SK-N-SH (cell line): ENCODE measurements at regions not wholly inside any gene's neighbourhood (a gene's known extent, or its start where the extent isn't known, plus 50 kb on each side); places are given as distances from the start of the nearest gene placed in this dataset.

Source experiments
- CTCF ChIA-PET: fragments of 300-600, 350-600 bp; formaldehyde crosslinking; extraction: SDS; loops from one replicate; lab custom pipeline; 2021; lab: Yijun Ruan, JAX
- POLR2A ChIA-PET: fragments of 350-600 bp; sonication (Branson Sonifier 250); formaldehyde crosslinking; extraction: SDS; loops from one replicate; lab custom pipeline; 2020; ENCODE audit warnings: antibody characterized with exemption, inconsistent platforms; lab: Yijun Ruan, JAX
- DNase-seq: peaks from one replicate; pipeline ENCODE4 v3.0.0; 2012
- H2AFZ ChIP-seq: fragments of 200-600 bp; sonication (generic); 2 replicates; pipeline ENCODE4 v1.8.1; 2016; ENCODE audit warnings: antibody characterized with exemption, mild to moderate bottlenecking, low read depth
- H3F3A ChIP-seq: fragments of 200-600 bp; sonication (generic); replicated peaks from 2 replicates; pipeline ENCODE3; 2016; ENCODE audit warnings: antibody characterized with exemption, mild to moderate bottlenecking; ENCODE audit not compliant: insufficient read depth
- H3K27ac ChIP-seq, 2 experiments: fragments of 200-500 bp in 1 of 2; fragments of 200-600 bp in 1 of 2; sonication (Bioruptor generic) in 1 of 2; sonication (generic), shearing (Covaris generic) in 1 of 2; 2 replicates each; pipeline versions ENCODE4 v1.5.1 to v1.6.1; 2014 to 2016; ENCODE audit warnings: low read depth in 2 of 2, inconsistent platforms in 1 of 2, low read length in 1 of 2, mild to moderate bottlenecking in 1 of 2, mixed read lengths in 1 of 2
- H3K27me3 ChIP-seq: fragments of 200-600 bp; sonication (generic), shearing (Covaris generic); 2 replicates; pipeline ENCODE4 v1.6.1; 2016; ENCODE audit warnings: mixed run types; ENCODE audit not compliant: insufficient read depth
- H3K36me3 ChIP-seq, 2 experiments: fragments of 200-500 bp in 1 of 2; fragments of 200-600 bp in 1 of 2; sonication (Bioruptor generic) in 1 of 2; sonication (generic) in 1 of 2; replicated peaks in 1 of 2; 2 replicates each; pipeline versions ENCODE3 to v1.5.1; 2014 to 2016; ENCODE audit warnings: low read length in 1 of 2, mild to moderate bottlenecking in 1 of 2; ENCODE audit not compliant: insufficient read depth in 2 of 2, control insufficient read depth in 1 of 2
- H3K4me1 ChIP-seq, 2 experiments: fragments of 200-500 bp in 1 of 2; fragments of 200-600 bp in 1 of 2; sonication (Bioruptor generic) in 1 of 2; sonication (generic), shearing (Covaris generic) in 1 of 2; 2 replicates each; pipeline versions ENCODE4 v1.5.1 to v1.6.1; 2014 to 2016; ENCODE audit warnings: low read depth in 1 of 2, low read length in 1 of 2, mixed run types in 1 of 2; ENCODE audit not compliant: insufficient read depth in 2 of 2, control insufficient read depth in 1 of 2
- H3K4me2 ChIP-seq: fragments of 200-600 bp; sonication (generic), shearing (Covaris generic); 2 replicates; pipeline ENCODE4 v1.6.1; 2017; ENCODE audit warnings: mixed run types
- H3K4me3 ChIP-seq, 2 experiments: fragments of 200-500 bp in 1 of 2; fragments of 200-600 bp in 1 of 2; sonication (Bioruptor generic) in 1 of 2; sonication (generic), shearing (Covaris generic) in 1 of 2; 2 replicates each; pipeline versions ENCODE4 v1.5.1 to v1.8.1; 2014 to 2016; ENCODE audit warnings: low read depth in 2 of 2, inconsistent platforms in 1 of 2, low read length in 1 of 2, mild to moderate bottlenecking in 1 of 2, mixed read lengths in 1 of 2, moderate library complexity in 1 of 2
- H3K79me2 ChIP-seq: fragments of 200-600 bp; sonication (generic); 2 replicates; pipeline ENCODE4 v1.8.1; 2017; ENCODE audit warnings: mild to moderate bottlenecking; ENCODE audit not compliant: insufficient read depth
- H3K9ac ChIP-seq: fragments of 200-600 bp; sonication (generic); 2 replicates; pipeline ENCODE4 v1.6.1; 2017; ENCODE audit warnings: mixed run types
- H3K9me2 ChIP-seq: fragments of 200-600 bp; sonication (generic); 2 replicates; pipeline ENCODE4 v1.6.1; 2017; ENCODE audit warnings: mixed run types
- H3K9me3 ChIP-seq: fragments of 200-600 bp; sonication (generic); 2 replicates; pipeline ENCODE4 v1.6.1; 2017; ENCODE audit warnings: mixed run types, mild to moderate bottlenecking, moderate library complexity
- H4K20me1 ChIP-seq: fragments of 200-600 bp; sonication (generic); 2 replicates; pipeline ENCODE4 v1.6.1; 2017; ENCODE audit warnings: mild to moderate bottlenecking, mixed run types; ENCODE audit not compliant: insufficient read depth
- CHD2 ChIP-seq: fragments of 150-350 bp; IDR thresholded peaks from 2 replicates; pipeline ENCODE4 v1.6.1; 2018; ENCODE audit warnings: low read length; ENCODE audit not compliant: partially characterized antibody
- ELF1 ChIP-seq: IDR thresholded peaks from 2 replicates; pipeline ENCODE4 v1.4.0; 2012
- EP300 ChIP-seq, 2 experiments: IDR thresholded peaks; 2 replicates each; pipeline versions ENCODE4 v1.4.0 to v1.6.1; 2012; ENCODE audit warnings: borderline replicate concordance in 1 of 2, low read depth in 1 of 2, low read length in 1 of 2
- FOSL2 ChIP-seq: IDR thresholded peaks from 2 replicates; pipeline ENCODE4 v1.4.0; 2012; ENCODE audit warnings: low read depth, mild to moderate bottlenecking, moderate library complexity, borderline replicate concordance
- GATA2 ChIP-seq: sonication (generic); formaldehyde crosslinking; IDR thresholded peaks from 2 replicates; pipeline ENCODE4 v1.5.0; 2020; ENCODE audit warnings: mild to moderate bottlenecking, missing genetic modification reagents
- MAX ChIP-seq: IDR thresholded peaks from 2 replicates; pipeline ENCODE4 v1.4.0; 2012; ENCODE audit warnings: low read depth
- NRF1 ChIP-seq: IDR thresholded peaks from 2 replicates; pipeline ENCODE4 v1.6.1; 2012; ENCODE audit warnings: low read depth, mild to moderate bottlenecking, low read length
- POLR2AphosphoS5 ChIP-seq: IDR thresholded peaks from 2 replicates; pipeline ENCODE4 v1.6.1; 2012; ENCODE audit warnings: low read depth, low read length
- REST ChIP-seq: IDR thresholded peaks from 2 replicates; pipeline ENCODE4 v1.6.1; 2012; ENCODE audit warnings: mild to moderate bottlenecking, low read depth, low read length, moderate library complexity
- RFX5 ChIP-seq: IDR thresholded peaks from 2 replicates; pipeline ENCODE4 v1.6.1; 2012; ENCODE audit warnings: mild to moderate bottlenecking, improper control_type of control experiment, low read length
- RXRA ChIP-seq: IDR thresholded peaks from 2 replicates; pipeline ENCODE4 v1.4.0; 2012; ENCODE audit warnings: low read depth, mild to moderate bottlenecking, borderline replicate concordance
- SMC3 ChIP-seq: IDR thresholded peaks from 2 replicates; pipeline ENCODE4 v1.6.1; 2012; ENCODE audit warnings: low read depth, low read length, improper control_type of control experiment
- TAF1 ChIP-seq: IDR thresholded peaks from 2 replicates; pipeline ENCODE4 v1.6.1; 2012; ENCODE audit warnings: low read depth, mild to moderate bottlenecking, low read length, moderate library complexity, borderline replicate concordance
- TEAD4 ChIP-seq: IDR thresholded peaks from 2 replicates; pipeline ENCODE4 v1.4.0; 2012; ENCODE audit warnings: mild to moderate bottlenecking, borderline replicate concordance; ENCODE audit not compliant: insufficient read depth
- USF2 ChIP-seq: fragments of 150-350 bp; IDR thresholded peaks from 2 replicates; pipeline ENCODE4 v1.6.1; 2017; ENCODE audit warnings: antibody characterized with exemption, low read length, low read depth, borderline replicate concordance
- YY1 ChIP-seq: IDR thresholded peaks from 2 replicates; pipeline ENCODE4 v1.4.0; 2012; ENCODE audit warnings: low read depth, mild to moderate bottlenecking
- WGBS: methylation state at CpG from one replicate; pipeline ENCODE4 v1.1.6; 2017; ENCODE audit warnings: low lambda C conversion rate; 5-methylcytosine and 5-hydroxymethylcytosine counted together

- no peak for TF ChIP-seq EP300 (IDR thresholded peaks at IDR 0.05; ENCODE audit: borderline replicate concordance in 1 of 2, low read depth in 1 of 2, low read length in 1 of 2)
- no peak for TF ChIP-seq FOSL2
- no peak for TF ChIP-seq RXRA
- no peak for TF ChIP-seq RFX5
- Histone ChIP-seq H3K27me3 (no peaks in the 10 kb centered on the region), H3K9me3 (no peaks in the 10 kb centered on the region), H3K79me2 (no peaks in the 10 kb centered on the region), H3F3A (peaks cover 9% of the 10 kb centered on the region), H3K4me2 (no peak overlapping the region), H3K4me3 (no peak overlapping the region), H3K4me1 (no peaks in the 10 kb centered on the region; a peak in 1 of 4 replicates), H3K27ac (no peak overlapping the region), H4K20me1 (no peaks in the 10 kb centered on the region), H3K9me2 (no peaks in the 10 kb centered on the region), H3K36me3 (peaks cover 0 to 4% of the 10 kb centered on the region in 2 experiments), H3K9ac (no peak overlapping the region), H2AFZ (no peak overlapping the region)
- CTCF ChIA-PET: no interaction called here
- 77% methylated on average over 2 of the region's 2 CpGs for WGBS
- no peak for DNase-seq
- POLR2A ChIA-PET: no interaction called here
Observed at GRCh38 chr18:72407048-72407447, 137.1 kb downstream of the CBLN2 start.

- POLR2A ChIA-PET: no interaction called here
- no peak overlapping the region for H2AFZ ChIP-seq
- no peak overlapping the region for H3K4me2 ChIP-seq
- H3K9me3 ChIP-seq: no peaks in the 10 kb centered on the region
- no peaks in the 10 kb centered on the region for H3F3A ChIP-seq
- H3K9me2 ChIP-seq: no peaks in the 10 kb centered on the region
- no peak for TF ChIP-seq SMC3
- no peak for TF ChIP-seq USF2
- no peak for TF ChIP-seq YY1
- TF ChIP-seq RXRA: no peak
- no peak for TF ChIP-seq TAF1
- TF ChIP-seq ELF1: no peak
- TF ChIP-seq POLR2AphosphoS5: no peak
- TF ChIP-seq GATA2 (CRISPR knock-in tag): no peak
- no peak for TF ChIP-seq EP300 (IDR thresholded peaks at IDR 0.05; ENCODE audit: borderline replicate concordance in 1 of 2, low read depth in 1 of 2, low read length in 1 of 2)
- TF ChIP-seq TEAD4: no peak
- no peak for TF ChIP-seq REST
- no peak for TF ChIP-seq NRF1
- TF ChIP-seq MAX: no peak
- TF ChIP-seq CHD2: no peak
- CTCF ChIA-PET: no interaction called here
- no peak overlapping the region for H3K27ac ChIP-seq
- no peaks in the 10 kb centered on the region for H3K79me2 ChIP-seq
- DNase-seq: no peak
- H3K4me1 ChIP-seq: no peaks in the 10 kb centered on the region
- no peak overlapping the region for H3K9ac ChIP-seq
- no peaks in the 10 kb centered on the region for H4K20me1 ChIP-seq
- 0% methylated on average over 1 of the region's 1 CpG for whole genome bisulfite sequencing
- H3K4me3 ChIP-seq: no peak overlapping the region
- H3K27me3 ChIP-seq: no peaks in the 10 kb centered on the region
- H3K36me3 ChIP-seq: no peaks in the 10 kb centered on the region
Observed at GRCh38 chr18:72391951-72392350, 152.2 kb downstream of the CBLN2 start.
